Lower leg skin (tissue), 4 donors: ENCODE measurements at regions not wholly inside any gene's neighbourhood (a gene's known extent, or its start where the extent isn't known, plus 50 kb on each side); places are given as distances from the start of the nearest gene placed in this dataset.

Experiments
- DNase-seq, 2 donors: peaks; one replicate each; pipeline ENCODE4 v3.0.0-alpha.2; 2019; ENCODE audit warnings: low spot score in 2 of 2
- H3K4me3 ChIP-seq: fragments of 200-600 bp; sonication (generic); 2 replicates; pipeline ENCODE4 v1.5.1; 2017; ENCODE audit warnings: mild to moderate bottlenecking, low read depth; ENCODE audit not compliant: poor library complexity, severe bottlenecking
- CTCF ChIP-seq, 3 donors: fragments of 450-650 bp; IDR thresholded peaks; one replicate each; pipeline ENCODE4 v1.5.1; 2016; ENCODE audit warnings: antibody characterized with exemption in 3 of 3, mild to moderate bottlenecking in 3 of 3, moderate library complexity in 2 of 3
- POLR2A ChIP-seq, 2 donors: fragments of 450-650 bp; IDR thresholded peaks; one replicate each; pipeline ENCODE4 v1.6.1; 2016 to 2017; ENCODE audit warnings: antibody characterized with exemption in 2 of 2, mild to moderate bottlenecking in 1 of 2, moderate library complexity in 1 of 2
- WGBS, 2 donors: methylation state at CpG; one replicate each; pipeline ENCODE4 v1.1.5; 2018; 5-methylcytosine and 5-hydroxymethylcytosine counted together
- intact Hi-C: fragments of 100-400 bp; cut with DNase I; formaldehyde crosslinking; loops from one replicate; pipeline ENCODE4 v1.15.0; 2023; ENCODE audit warnings: low total_unique reads

DNA sequence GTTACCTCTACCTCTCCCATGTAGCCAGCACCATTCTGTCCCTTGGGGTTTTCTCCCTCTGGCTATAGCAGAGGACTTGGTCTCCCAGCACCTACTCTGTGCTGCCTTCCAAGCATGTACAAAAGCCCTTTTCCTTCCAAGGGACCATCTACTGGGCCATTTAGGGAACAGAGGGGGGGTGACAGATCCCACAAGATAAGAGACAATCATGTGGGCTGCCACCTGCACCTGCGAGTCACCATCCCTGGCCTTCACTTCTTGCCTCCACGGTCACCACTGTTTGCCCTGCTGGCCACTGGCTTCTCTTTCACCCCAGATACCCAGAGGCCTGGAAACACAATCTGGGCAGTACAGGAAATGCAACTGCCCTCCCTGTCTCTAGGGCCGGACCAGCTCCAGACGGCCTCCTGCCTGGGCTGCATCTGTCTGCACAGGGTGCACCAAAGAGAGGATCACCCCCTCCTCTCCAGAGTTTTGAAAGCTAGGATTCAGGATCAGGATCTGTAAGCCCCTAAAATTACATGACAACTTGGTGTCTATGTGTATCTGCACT lies 160.8 kb upstream of the NECTIN1 start:
- no peak for TF ChIP-seq CTCF (IDR thresholded peaks at IDR 0.05)
- no peak for TF ChIP-seq POLR2A (IDR thresholded peaks at IDR 0.05)
- intact Hi-C loops: no loop called here

GRCh38 chr11:119889111-119889510 lies 160.1 kb upstream of the NECTIN1 start:
- intact Hi-C loops: no loop called here
- no peak for DNase-seq
- H3K4me3 ChIP-seq: no peak overlapping the region
- 70 to 83% methylated on average over 5 of the region's 5 CpGs for WGBS, 2 donors
- TF ChIP-seq CTCF (IDR thresholded peaks at IDR 0.05): no peak
- TF ChIP-seq POLR2A (IDR thresholded peaks at IDR 0.05): no peak

More for the DNA sequence above, 160.8 kb upstream of the NECTIN1 start:
- WGBS, 2 donors: 74 to 81% methylated on average over 4 of the region's 4 CpGs
- DNase-seq: no peak
- no peak overlapping the region for H3K4me3 ChIP-seq

DNA sequence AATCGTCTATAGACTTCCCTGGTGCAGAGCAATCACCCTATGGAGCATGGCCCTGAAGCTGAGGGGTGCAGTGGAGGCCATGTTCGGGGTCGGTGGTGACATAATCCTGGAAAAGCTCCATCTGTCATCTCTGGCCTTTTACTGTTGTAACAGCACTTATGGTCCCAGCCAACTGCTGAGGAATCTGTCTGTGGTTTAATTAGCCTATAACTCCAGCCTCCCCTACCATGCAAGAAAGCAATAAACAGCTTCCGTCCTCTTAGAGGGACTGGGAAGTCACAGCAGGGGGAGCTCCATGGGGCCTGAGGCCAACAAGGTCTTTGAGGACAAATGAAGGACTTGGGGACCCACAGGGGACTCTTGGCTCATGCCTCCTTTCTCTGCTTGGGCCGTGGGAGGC lies 159.1 kb upstream of the NECTIN1 start:
- 53 to 66% methylated on average over 5 of the region's 5 CpGs for WGBS, 2 donors
- intact Hi-C loops: no loop called here
- DNase-seq: no peak
- H3K4me3 ChIP-seq: no peak overlapping the region
- TF ChIP-seq POLR2A (IDR thresholded peaks at IDR 0.05) (no peak), CTCF (IDR thresholded peaks at IDR 0.05) (no peak)

DNA sequence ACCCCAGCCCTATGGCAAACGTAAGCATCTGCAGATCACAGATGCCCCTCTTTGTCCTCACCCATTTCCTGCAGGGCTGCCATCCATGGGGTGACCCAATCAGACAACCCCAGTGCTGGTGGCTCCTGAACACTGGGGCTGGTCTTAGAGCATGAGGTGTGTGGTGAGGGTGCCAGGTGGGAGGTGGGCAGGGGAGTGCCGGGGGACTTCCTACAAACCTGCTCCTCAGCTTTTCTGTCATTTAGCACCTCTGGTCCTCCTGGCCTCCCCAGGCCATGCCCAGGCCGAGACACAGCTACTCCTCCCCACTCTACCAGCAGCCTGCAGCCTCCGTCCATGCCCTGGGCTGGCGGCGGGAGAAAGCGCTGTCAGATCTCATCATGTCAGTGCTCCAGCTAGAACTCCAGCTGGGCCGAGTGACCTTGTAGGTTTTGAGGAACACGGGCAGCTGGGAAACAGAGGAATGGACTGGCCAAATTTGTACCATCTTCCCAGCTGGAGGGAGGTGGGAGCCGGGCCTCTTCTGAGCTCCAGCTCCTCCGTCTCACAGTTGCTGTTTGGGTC lies 157.7 kb upstream of the NECTIN1 start:
- TF ChIP-seq POLR2A (IDR thresholded peaks at IDR 0.05) (no peak), CTCF (IDR thresholded peaks at IDR 0.05) (no peak)
- intact Hi-C loops: no loop called here
- WGBS, 2 donors: 92 to 94% methylated on average over 11 of the region's 11 CpGs
- no peak for DNase-seq
- H3K4me3 ChIP-seq: no peak overlapping the region

GRCh38 chr11:119885861-119886567 lies 157.0 kb upstream of the NECTIN1 start:
- WGBS, 2 donors: 86 to 92% methylated on average over 5 of the region's 5 CpGs
- DNase-seq: no peak
- intact Hi-C loops: no loop called here
- no peak overlapping the region for H3K4me3 ChIP-seq
- TF ChIP-seq CTCF (IDR thresholded peaks at IDR 0.05) (no peak), POLR2A (IDR thresholded peaks at IDR 0.05) (no peak)
